Testis (tissue), 2 donors: ENCODE measurements at regions not wholly inside any gene's neighbourhood (a gene's known extent, or its start where the extent isn't known, plus 50 kb on each side); places are given as distances from the start of the nearest gene placed in this dataset.

ENCODE experiments used
- DNase-seq: peaks from one replicate; pipeline ENCODE4 v3.0.0-alpha.2; 2019
- H3K27ac ChIP-seq, 2 donors: fragments of 200-600 bp; sonication (generic); one replicate each; pipeline ENCODE4 v1.5.1; 2019
- H3K27me3 ChIP-seq: fragments of 200-600 bp; sonication (generic); one replicate; pipeline ENCODE4 v1.5.1; 2019
- H3K36me3 ChIP-seq: fragments of 200-600 bp; sonication (generic); one replicate; pipeline ENCODE4 v1.5.1; 2017; ENCODE audit warnings: low read depth; ENCODE audit errors: missing control alignments
- H3K4me1 ChIP-seq: fragments of 200-600 bp; sonication (generic); one replicate; pipeline ENCODE4 v1.5.1; 2019
- H3K4me3 ChIP-seq, 2 donors: fragments of 200-600 bp; sonication (generic); one replicate each; pipeline ENCODE4 v1.5.1; 2017 to 2019
- H3K9me3 ChIP-seq: fragments of 200-600 bp; sonication (generic); one replicate; pipeline ENCODE4 v1.5.1; 2017
- CTCF ChIP-seq, 3 experiments: fragments of 450-650 bp in 2 of 3; fragments of 200-600 bp in 1 of 3; sonication (generic) in 1 of 3; IDR thresholded peaks; one replicate each; pipeline ENCODE4 v1.5.1; 2016 to 2019; ENCODE audit warnings: antibody characterized with exemption in 3 of 3, mild to moderate bottlenecking in 2 of 3, moderate library complexity in 1 of 3
- POLR2A ChIP-seq: fragments of 450-650 bp; IDR thresholded peaks from one replicate; pipeline ENCODE4 v1.6.1; 2017; ENCODE audit warnings: antibody characterized with exemption, mild to moderate bottlenecking, moderate library complexity
- WGBS, 2 donors: methylation state at CpG; one replicate each; pipeline ENCODE4 v1.1.5; 2018; 5-methylcytosine and 5-hydroxymethylcytosine counted together
- intact Hi-C: fragments of 100-400 bp; cut with DNase I; formaldehyde crosslinking; loops from one replicate; pipeline ENCODE4 v1.15.1; 2023; ENCODE audit warnings: low total_unique reads

- Histone ChIP-seq H3K27ac (no peak overlapping the region), H3K4me3 (no peak overlapping the region), H3K27me3 (no peaks in the 10 kb centered on the region), H3K4me1 (no peaks in the 10 kb centered on the region), H3K9me3 (no peaks in the 10 kb centered on the region), H3K36me3 (no peaks in the 10 kb centered on the region)
- WGBS, 2 donors, result 85 to 88% methylated on average over 1 of the region's 1 CpG
- intact Hi-C loops, result no loop called here
- TF ChIP-seq POLR2A (no peak), CTCF (IDR thresholded peaks at IDR 0.05) (no peak)
- DNase-seq, result no peak
Measured at GRCh38 chr4:103802766-103803165, 83.0 kb upstream of the TACR3 start.

- 92 to 96% methylated on average over 4 of the region's 4 CpGs for WGBS, 2 donors
- H3K4me3 ChIP-seq, result no peak overlapping the region
- no peaks in the 10 kb centered on the region for H3K4me1 ChIP-seq
- no peak overlapping the region for H3K27ac ChIP-seq
- intact Hi-C loops, result no loop called here
- no peaks in the 10 kb centered on the region for H3K36me3 ChIP-seq
- no peaks in the 10 kb centered on the region for H3K9me3 ChIP-seq
- TF ChIP-seq POLR2A (no peak), CTCF (IDR thresholded peaks at IDR 0.05) (no peak)
- DNase-seq, result no peak
- H3K27me3 ChIP-seq, result no peaks in the 10 kb centered on the region
Measured at GRCh38 chr4:103787057-103787456, 67.3 kb upstream of the TACR3 start.

- H3K4me1 ChIP-seq, result no peaks in the 10 kb centered on the region
- no peak for DNase-seq
- no peaks in the 10 kb centered on the region for H3K9me3 ChIP-seq
- intact Hi-C loops, result no loop called here
- 83 to 85% methylated on average over 1 of the region's 1 CpG for WGBS, 2 donors
- TF ChIP-seq CTCF (IDR thresholded peaks at IDR 0.05) (no peak), POLR2A (no peak)
- H3K27ac ChIP-seq, result no peak overlapping the region
- H3K27me3 ChIP-seq, result no peaks in the 10 kb centered on the region
- H3K4me3 ChIP-seq, result no peak overlapping the region
- no peaks in the 10 kb centered on the region for H3K36me3 ChIP-seq
Measured at GRCh38 chr4:103786593-103786992, 66.8 kb upstream of the TACR3 start.

- intact Hi-C loops, result no loop called here
- TF ChIP-seq CTCF (IDR thresholded peaks at IDR 0.05) (peak in 2 of 3 experiments; percentile 19 to 30), POLR2A (no peak)
- Histone ChIP-seq H3K9me3 (no peaks in the 10 kb centered on the region), H3K27me3 (no peaks in the 10 kb centered on the region), H3K4me3 (no peak overlapping the region), H3K27ac (no peak overlapping the region), H3K4me1 (no peaks in the 10 kb centered on the region), H3K36me3 (no peaks in the 10 kb centered on the region)
- WGBS, 2 donors, result 71 to 81% methylated on average over 2 of the region's 2 CpGs
- DNase-seq, result peak; percentile 27
Measured at GRCh38 chr4:103786014-103786413, 66.2 kb upstream of the TACR3 start.

- Histone ChIP-seq H3K9me3 (no peaks in the 10 kb centered on the region), H3K4me3 (no peak overlapping the region), H3K36me3 (no peaks in the 10 kb centered on the region), H3K27me3 (no peaks in the 10 kb centered on the region), H3K27ac (no peak overlapping the region), H3K4me1 (no peaks in the 10 kb centered on the region)
- no peak for DNase-seq
- TF ChIP-seq POLR2A, result no peak
- no peak for TF ChIP-seq CTCF (IDR thresholded peaks at IDR 0.05)
- intact Hi-C loops, result no loop called here
Measured at GRCh38 chr4:103778221-103778620, 58.4 kb upstream of the TACR3 start.
